ENCODE measurements at regions not wholly inside any gene's neighbourhood (a gene's known extent, or its start where the extent isn't known, plus 50 kb on each side); places are given as distances from the start of the nearest gene placed in this dataset.

DNA sequence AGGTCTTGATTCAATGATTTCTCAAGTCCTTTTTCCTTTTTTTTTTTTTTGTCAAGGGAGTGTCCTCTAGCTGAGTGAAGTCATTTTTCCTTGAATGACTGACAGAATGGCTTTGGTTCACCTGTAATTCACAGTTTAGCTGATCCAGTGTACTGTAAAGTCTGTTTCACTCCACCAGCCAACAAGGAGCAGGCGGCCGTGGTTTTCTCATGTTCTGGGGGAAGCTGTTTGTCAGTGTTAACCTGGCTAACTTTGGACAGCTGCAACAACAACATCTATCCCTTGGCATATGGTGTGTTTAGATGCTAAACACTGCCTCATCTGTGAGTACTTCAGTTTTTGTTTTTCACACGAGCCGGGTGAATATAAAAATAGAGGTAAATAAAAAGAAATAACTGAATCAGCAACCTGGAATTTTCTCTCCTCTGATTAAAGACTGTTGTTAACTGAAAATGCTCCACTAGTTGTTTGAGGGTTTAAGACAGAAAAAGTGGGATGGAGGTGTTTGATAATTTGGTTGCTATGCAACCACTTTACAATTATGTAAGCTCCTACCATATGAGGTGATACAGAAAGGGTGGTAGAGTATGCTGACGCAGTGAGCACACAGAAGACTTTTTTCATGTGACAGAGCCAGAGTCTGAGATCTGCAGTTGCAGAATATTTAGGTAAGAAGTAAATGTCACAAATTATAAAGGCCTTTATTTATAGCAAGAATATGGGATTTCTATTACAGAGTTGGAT, 50.3 kb upstream of the SLC2A13 start:
- Histone ChIP-seq H3K4me3 (no peak overlapping the region), H3K9me3 (no peaks in the 10 kb centered on the region), H3K36me3 (ENCODE audit: low read depth) (no peaks in the 10 kb centered on the region), H3K4me1 (ENCODE audit: low read depth) (no peaks in the 10 kb centered on the region)
- no peak for ATAC-seq
- DNase-seq, result no peak
- TF ChIP-seq, protein P1, sequence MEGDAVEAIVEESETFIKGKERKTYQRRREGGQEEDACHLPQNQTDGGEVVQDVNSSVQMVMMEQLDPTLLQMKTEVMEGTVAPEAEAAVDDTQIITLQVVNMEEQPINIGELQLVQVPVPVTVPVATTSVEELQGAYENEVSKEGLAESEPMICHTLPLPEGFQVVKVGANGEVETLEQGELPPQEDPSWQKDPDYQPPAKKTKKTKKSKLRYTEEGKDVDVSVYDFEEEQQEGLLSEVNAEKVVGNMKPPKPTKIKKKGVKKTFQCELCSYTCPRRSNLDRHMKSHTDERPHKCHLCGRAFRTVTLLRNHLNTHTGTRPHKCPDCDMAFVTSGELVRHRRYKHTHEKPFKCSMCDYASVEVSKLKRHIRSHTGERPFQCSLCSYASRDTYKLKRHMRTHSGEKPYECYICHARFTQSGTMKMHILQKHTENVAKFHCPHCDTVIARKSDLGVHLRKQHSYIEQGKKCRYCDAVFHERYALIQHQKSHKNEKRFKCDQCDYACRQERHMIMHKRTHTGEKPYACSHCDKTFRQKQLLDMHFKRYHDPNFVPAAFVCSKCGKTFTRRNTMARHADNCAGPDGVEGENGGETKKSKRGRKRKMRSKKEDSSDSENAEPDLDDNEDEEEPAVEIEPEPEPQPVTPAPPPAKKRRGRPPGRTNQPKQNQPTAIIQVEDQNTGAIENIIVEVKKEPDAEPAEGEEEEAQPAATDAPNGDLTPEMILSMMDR (IDR thresholded peaks at IDR 0.05), result no peak
- intact Hi-C loops (cut with DNase I, micrococcal nuclease), result no loop called here

Data from mucosa of descending colon (tissue), 3 donors.